ENCODE measurements at regions not wholly inside any gene's neighbourhood (a gene's known extent, or its start where the extent isn't known, plus 50 kb on each side); places are given as distances from the start of the nearest gene placed in this dataset.

DNA sequence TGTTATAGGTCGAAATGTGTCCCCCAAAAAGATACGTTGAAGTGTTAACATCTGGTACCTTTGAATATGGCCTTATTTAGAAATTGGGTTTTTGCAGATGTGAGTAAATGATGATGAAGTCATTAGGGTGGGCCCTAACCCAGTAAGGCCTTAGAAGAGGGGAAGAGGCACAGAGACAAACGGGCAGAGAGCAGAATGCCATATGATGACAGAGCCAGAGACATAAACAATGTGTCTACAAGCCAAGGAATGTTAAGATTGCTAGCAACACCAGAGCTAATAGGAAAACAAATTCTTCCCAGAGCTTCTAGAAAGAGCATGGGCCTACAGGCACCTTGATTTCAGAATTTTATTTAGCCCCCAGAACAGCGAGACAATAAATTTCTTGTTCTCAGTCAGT, 693.1 kb upstream of the NECTIN3 start:
- TF ChIP-seq CTCF (IDR thresholded peaks at IDR 0.05) (no peak), POLR2A (IDR thresholded peaks at IDR 0.05) (no peak)

Measured in Peyer's patch (tissue), 4 donors.